ENCODE measurements at regions not wholly inside any gene's neighbourhood (a gene's known extent, or its start where the extent isn't known, plus 50 kb on each side); places are given as distances from the start of the nearest gene placed in this dataset.

DNA sequence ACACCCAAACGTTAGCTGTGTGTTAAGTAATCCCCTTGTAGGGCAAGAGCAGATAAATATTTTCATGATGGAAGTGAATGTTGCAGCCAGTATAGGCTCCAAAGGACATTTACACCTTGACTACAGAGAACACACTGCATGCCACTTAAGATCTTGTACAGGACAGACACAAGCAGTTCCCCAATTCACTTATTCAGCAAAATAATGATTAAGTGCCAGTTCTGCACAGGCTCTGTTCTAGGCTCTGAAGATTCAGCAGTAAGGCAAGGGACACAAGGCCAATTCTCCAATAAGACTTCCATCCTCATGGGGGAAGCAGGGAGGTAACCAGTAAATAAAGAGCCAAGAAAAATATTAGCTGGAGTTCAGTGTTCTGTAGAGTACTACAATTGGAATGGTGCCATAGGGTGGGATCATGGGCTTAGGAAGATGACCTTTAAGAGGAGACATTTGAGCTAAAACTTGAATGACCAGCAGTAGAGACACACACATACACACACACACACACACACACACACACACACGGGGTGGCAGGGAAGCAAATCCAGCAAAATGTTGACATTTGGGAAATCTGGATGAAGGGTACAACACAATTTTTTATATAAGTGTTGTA is 199.9 kb upstream of the JUN start:
- CTCF ChIA-PET = no interaction called here
- ATAC-seq = no peak
- DNase-seq = no peak
- no peaks in the 10 kb centered on the region for H3K9me3 Mint-ChIP-seq (ENCODE audit: low read depth)
- no peak overlapping the region for H3K27ac Mint-ChIP-seq
- no peaks in the 10 kb centered on the region for H3K36me3 Mint-ChIP-seq (ENCODE audit: low read depth)
- intact Hi-C loops (cut with DNase I, micrococcal nuclease) = no loop called here
- H3K4me1 Mint-ChIP-seq = peaks cover 18% of the 10 kb centered on the region
- H3K27me3 Mint-ChIP-seq = no peaks in the 10 kb centered on the region
- POLR2A ChIA-PET = no interaction called here
- no peak overlapping the region for H3K4me3 Mint-ChIP-seq

DNA sequence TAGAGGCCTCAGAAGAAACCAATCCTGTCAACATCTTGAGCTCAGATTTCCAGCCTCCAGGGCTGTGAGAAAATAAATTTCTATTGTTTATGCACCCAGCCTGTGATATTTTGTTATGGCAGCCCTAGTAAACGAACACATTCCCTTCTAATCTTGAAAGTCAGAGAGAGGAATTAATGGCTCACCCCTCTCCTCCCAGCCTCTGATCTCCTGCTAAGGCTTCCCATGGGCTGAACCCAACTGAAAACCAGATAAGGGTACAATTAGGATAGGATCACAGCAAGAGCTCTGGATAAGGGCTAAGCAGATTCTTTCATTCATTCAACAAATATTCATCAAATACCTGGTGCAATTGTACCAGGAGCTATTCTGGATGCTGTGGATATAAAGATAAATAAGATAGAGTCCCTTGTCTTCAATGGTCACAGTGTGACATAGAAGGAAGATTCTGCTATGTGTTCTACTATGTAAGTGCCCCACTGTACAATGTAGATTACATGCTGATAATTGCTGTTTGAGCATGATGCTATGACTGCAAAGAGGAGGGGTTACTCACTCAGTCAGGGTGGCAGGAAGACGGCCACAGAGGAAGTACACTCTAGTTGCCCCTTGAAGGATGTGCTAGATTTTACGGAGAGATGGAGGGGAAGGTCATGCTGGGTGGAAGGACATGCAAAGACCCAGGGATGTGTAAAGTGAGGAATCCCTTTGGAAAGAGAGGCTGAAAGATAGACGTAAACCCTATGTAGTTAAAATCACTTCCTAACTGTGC is 203.3 kb upstream of the JUN start:
- DNase-seq (no peak), ATAC-seq (peak; percentile 68)
- Mint-ChIP-seq H3K27me3 (no peaks in the 10 kb centered on the region), H3K27ac (no peak overlapping the region), H3K36me3 (ENCODE audit: low read depth) (no peaks in the 10 kb centered on the region), H3K4me3 (no peak overlapping the region), H3K9me3 (ENCODE audit: low read depth) (no peaks in the 10 kb centered on the region), H3K4me1 (peaks cover 7% of the 10 kb centered on the region)
- intact Hi-C loops (cut with DNase I, micrococcal nuclease) = no loop called here
- POLR2A ChIA-PET = interaction anchor here (0.6 kb wide), 1 partner anchor 28 kb away, joined by 3 read pairs; no protein-coding TSS in a partner anchor
- CTCF ChIA-PET = interaction anchor here (0.9 kb wide), 1 partner anchor 772 kb away, joined by 3 read pairs; no protein-coding TSS in a partner anchor

DNA sequence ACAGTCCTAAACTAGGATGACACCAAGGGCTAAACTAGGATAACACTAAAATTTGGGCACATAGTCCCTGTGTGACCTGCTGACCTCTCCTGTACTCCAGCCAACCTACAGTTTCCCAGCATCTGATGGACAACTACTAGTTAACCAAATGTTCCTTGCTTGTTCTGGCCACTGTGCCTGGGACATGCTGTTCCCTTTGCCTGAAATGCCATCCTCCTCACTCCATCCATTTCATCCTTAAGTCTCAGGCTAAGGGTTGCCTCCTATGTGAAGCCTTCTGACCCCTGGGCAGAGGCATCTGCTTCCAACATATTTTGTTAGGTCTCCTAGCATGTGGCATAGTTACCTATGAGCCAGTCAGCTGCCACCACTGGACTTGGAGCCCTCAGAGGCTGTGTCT is 204.9 kb upstream of the JUN start:
- no peaks in the 10 kb centered on the region for H3K9me3 Mint-ChIP-seq (ENCODE audit: low read depth)
- POLR2A ChIA-PET = no interaction called here
- H3K4me1 Mint-ChIP-seq = peaks cover 7% of the 10 kb centered on the region
- intact Hi-C loops (cut with DNase I, micrococcal nuclease) = no loop called here
- H3K27ac Mint-ChIP-seq = no peak overlapping the region
- H3K4me3 Mint-ChIP-seq = no peak overlapping the region
- DNase-seq (no peak), ATAC-seq (no peak)
- no peaks in the 10 kb centered on the region for H3K36me3 Mint-ChIP-seq (ENCODE audit: low read depth)
- CTCF ChIA-PET = no interaction called here
- H3K27me3 Mint-ChIP-seq = no peaks in the 10 kb centered on the region

DNA sequence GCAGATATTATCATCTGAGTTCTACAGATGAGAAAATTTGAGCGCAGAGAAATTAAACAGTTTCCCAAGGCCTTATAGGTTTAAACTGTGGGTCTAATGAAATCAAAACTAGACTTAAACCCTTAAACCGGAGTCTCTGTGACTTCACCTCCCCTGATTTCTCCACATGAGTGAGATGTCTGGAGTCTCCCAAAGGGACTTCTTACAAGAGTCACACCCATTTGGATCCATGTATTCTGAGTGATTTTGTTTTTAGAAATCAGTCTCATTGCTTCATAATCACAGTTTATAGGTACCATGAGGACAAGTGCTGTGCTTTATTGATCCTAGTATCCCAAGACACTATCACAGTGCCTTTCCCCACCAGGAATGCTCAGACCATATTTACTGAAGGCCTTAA is 206.0 kb upstream of the JUN start:
- DNase-seq (no peak), ATAC-seq (no peak)
- no peak overlapping the region for H3K4me3 Mint-ChIP-seq
- no peaks in the 10 kb centered on the region for H3K36me3 Mint-ChIP-seq (ENCODE audit: low read depth)
- ChIA-PET POLR2A (no interaction called here), CTCF (no interaction called here)
- H3K9me3 Mint-ChIP-seq (ENCODE audit: low read depth) = no peaks in the 10 kb centered on the region
- no peaks in the 10 kb centered on the region for H3K27me3 Mint-ChIP-seq
- no peak overlapping the region for H3K27ac Mint-ChIP-seq
- intact Hi-C loops (cut with DNase I, micrococcal nuclease) = no loop called here
- H3K4me1 Mint-ChIP-seq = peaks cover 7% of the 10 kb centered on the region

DNA sequence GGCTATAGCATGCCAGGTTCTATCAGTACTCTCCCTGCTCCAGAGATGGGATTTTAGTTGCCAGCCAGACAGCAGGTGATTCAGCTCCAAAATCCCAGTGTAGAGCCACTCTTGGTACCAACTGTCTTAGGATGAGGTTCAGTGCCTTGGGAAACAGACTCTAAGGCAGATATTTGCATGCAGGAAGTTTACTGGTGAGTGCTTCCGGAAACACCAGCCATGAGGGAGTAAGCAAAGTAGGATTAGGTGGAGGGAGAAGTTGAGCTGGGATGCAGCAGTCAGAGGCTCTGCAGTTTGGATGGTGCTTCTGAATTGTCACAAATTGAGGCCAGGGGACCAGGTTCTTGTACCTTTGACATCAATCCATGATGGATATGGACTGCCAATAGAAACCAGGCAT is 207.5 kb upstream of the JUN start:
- Mint-ChIP-seq H3K27ac (no peak overlapping the region), H3K9me3 (ENCODE audit: low read depth) (no peaks in the 10 kb centered on the region), H3K36me3 (ENCODE audit: low read depth) (no peaks in the 10 kb centered on the region), H3K4me1 (peaks cover 7% of the 10 kb centered on the region), H3K27me3 (no peaks in the 10 kb centered on the region), H3K4me3 (no peak overlapping the region)
- DNase-seq (no peak), ATAC-seq (no peak)
- CTCF ChIA-PET = interaction anchor here (0.8 kb wide), 1 partner anchor 23 kb away, joined by 3 read pairs; no protein-coding TSS in a partner anchor
- POLR2A ChIA-PET = no interaction called here
- intact Hi-C loops (cut with DNase I, micrococcal nuclease) = no loop called here

DNA sequence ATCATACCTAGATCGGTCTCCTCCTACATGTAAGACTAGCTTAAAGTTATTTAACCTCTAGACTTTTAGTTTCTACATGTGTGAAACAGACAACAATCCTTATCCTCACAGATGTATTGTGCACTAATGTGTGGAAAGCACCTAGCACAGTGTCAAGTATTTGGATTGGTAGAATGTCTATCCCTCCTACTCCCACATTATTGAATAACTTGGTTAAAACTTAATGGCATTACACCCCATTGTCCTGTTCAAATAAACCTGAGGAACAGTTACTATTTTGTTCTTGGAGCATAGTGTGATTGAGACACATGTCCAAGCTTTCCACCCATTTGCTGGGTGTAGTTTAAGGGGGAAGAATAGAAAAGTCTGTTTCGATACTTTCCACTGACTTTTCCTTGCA is 208.8 kb upstream of the JUN start:
- intact Hi-C loops (cut with DNase I, micrococcal nuclease) = no loop called here
- no peaks in the 10 kb centered on the region for H3K27me3 Mint-ChIP-seq
- POLR2A ChIA-PET = no interaction called here

DNA sequence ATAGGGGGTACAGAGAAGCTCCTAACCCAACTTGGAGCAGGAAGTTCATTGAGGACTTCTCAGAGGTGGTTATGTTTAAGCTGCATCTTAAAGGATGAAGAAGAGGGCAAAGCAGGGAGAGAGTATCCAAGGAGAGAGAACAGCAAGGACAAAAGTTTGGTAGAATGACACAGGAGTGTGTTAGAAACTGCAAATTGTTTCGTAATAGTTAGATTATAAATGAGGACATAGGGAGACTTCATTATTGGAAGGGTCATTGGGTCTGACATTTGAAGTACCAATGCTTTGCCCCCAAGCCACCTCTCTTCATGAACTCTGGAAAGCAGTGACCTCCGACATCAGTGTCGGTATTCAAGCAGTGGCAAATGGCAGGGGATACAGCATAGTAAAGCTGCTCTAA is 209.6 kb upstream of the JUN start:
- Mint-ChIP-seq H3K27me3 (no peaks in the 10 kb centered on the region), H3K9me3 (ENCODE audit: low read depth) (no peaks in the 10 kb centered on the region), H3K4me1 (peaks cover 3% of the 10 kb centered on the region), H3K4me3 (no peak overlapping the region), H3K36me3 (ENCODE audit: low read depth) (no peaks in the 10 kb centered on the region), H3K27ac (no peak overlapping the region)
- no peak for ATAC-seq
- POLR2A ChIA-PET = no interaction called here
- DNase-seq = no peak
- intact Hi-C loops (cut with DNase I, micrococcal nuclease) = no loop called here
- CTCF ChIA-PET = interaction anchor here (0.7 to 1.6 kb wide), 2 partner anchors 99 to 706 kb away, joined by 3 to 6 read pairs; no protein-coding TSS in a partner anchor

More for the DNA sequence above, 208.8 kb upstream of the JUN start:
- ATAC-seq (no peak), DNase-seq (no peak)
- CTCF ChIA-PET = interaction anchor here (0.8 to 1.6 kb wide), 2 partner anchors 9 to 707 kb away, joined by 3 to 6 read pairs; no protein-coding TSS in a partner anchor
- H3K4me1 Mint-ChIP-seq = peaks cover 5% of the 10 kb centered on the region
- no peak overlapping the region for H3K4me3 Mint-ChIP-seq
- no peak overlapping the region for H3K27ac Mint-ChIP-seq
- no peaks in the 10 kb centered on the region for H3K36me3 Mint-ChIP-seq (ENCODE audit: low read depth)
- H3K9me3 Mint-ChIP-seq (ENCODE audit: low read depth) = no peaks in the 10 kb centered on the region

DNA sequence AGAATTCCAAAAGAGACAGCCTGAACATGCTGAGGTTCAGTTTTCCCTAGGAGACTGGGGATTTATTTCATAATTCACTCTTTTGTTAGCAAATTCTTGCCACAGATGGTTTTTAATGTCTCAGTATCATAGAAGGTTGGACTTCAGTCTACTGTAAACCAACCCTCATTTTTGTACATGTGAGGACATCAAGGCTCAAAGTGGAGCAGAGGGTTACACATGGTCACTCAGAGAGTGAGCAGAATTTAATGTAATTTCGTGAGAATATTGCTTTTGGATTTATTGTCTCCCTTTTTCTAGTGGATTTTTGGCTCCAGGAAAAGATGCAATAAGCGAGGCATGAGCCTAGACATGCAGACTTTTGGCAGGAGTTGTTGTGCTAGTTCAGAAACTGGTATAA is 210.8 kb upstream of the JUN start:
- DNase-seq (no peak), ATAC-seq (no peak)
- peaks cover 3% of the 10 kb centered on the region for H3K4me1 Mint-ChIP-seq
- intact Hi-C loops (cut with DNase I, micrococcal nuclease) = no loop called here
- ChIA-PET CTCF (no interaction called here), POLR2A (no interaction called here)
- H3K27me3 Mint-ChIP-seq = no peaks in the 10 kb centered on the region
- no peaks in the 10 kb centered on the region for H3K36me3 Mint-ChIP-seq (ENCODE audit: low read depth)
- H3K27ac Mint-ChIP-seq = no peak overlapping the region
- no peaks in the 10 kb centered on the region for H3K9me3 Mint-ChIP-seq (ENCODE audit: low read depth)
- H3K4me3 Mint-ChIP-seq = no peak overlapping the region

DNA sequence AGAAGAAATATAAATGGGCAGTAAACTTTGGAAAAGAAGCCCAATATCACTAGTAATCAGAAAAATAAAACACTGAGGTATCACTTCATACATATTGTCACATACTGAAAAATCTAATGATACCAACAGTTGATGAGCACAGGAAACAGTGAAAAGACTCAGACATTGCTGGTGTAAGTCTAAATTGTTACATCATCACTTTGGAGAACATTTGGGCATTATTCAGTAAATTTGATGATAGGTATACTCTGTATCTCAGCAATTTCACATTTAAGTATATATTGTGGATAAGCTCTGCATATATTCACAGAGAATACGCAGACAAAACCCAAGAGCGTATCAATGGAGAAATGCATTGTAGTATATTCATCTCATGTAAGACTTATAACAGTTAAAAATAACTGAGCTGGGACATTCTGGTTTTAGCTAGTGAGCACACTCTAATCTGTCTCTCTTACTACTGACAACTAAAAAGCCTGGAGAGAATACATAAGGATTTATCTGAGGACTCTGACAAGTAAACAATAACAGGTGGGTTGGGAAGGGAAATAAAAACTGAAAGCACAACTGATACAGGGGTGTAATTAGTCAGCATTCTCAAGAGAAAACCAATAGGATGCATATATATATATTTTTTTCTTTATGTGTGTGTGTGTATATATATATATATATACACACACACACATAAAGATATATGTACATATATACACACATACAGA is 212.7 kb upstream of the JUN start:
- DNase-seq = no peak
- ChIA-PET CTCF (interaction anchor here (0.6 kb wide), 1 partner anchor 29 kb away, joined by 3 read pairs; no protein-coding TSS in a partner anchor), POLR2A (no interaction called here)
- H3K4me1 Mint-ChIP-seq = peaks cover 3% of the 10 kb centered on the region
- H3K27ac Mint-ChIP-seq = no peak overlapping the region
- no peak for ATAC-seq
- intact Hi-C loops (cut with DNase I, micrococcal nuclease) = no loop called here
- no peaks in the 10 kb centered on the region for H3K36me3 Mint-ChIP-seq (ENCODE audit: low read depth)
- no peaks in the 10 kb centered on the region for H3K27me3 Mint-ChIP-seq
- no peak overlapping the region for H3K4me3 Mint-ChIP-seq
- H3K9me3 Mint-ChIP-seq (ENCODE audit: low read depth) = no peaks in the 10 kb centered on the region

DNA sequence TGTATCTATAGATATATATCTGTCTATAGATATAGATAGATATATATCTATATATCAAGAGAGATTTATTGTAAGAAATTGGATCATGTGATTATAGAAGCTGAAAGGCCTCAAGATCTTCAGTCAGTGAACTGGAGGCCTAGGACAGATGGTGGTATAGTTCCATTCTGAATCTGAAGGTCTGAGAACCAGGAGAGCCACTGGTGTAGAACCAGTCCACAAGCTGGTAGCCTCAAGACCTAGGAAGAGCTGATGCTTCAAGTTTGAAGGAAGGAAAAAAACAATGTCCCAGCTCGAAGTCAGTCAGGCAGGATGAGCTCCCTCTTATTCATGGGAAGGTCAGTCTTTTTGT is 213.2 kb upstream of the JUN start:
- Mint-ChIP-seq H3K4me3 (no peak overlapping the region), H3K36me3 (ENCODE audit: low read depth) (no peaks in the 10 kb centered on the region), H3K4me1 (peaks cover 3% of the 10 kb centered on the region), H3K9me3 (ENCODE audit: low read depth) (no peaks in the 10 kb centered on the region), H3K27me3 (no peaks in the 10 kb centered on the region), H3K27ac (no peak overlapping the region)
- no peak for ATAC-seq
- no peak for DNase-seq
- CTCF ChIA-PET = no interaction called here
- POLR2A ChIA-PET = no interaction called here
- intact Hi-C loops (cut with DNase I, micrococcal nuclease) = no loop called here

DNA sequence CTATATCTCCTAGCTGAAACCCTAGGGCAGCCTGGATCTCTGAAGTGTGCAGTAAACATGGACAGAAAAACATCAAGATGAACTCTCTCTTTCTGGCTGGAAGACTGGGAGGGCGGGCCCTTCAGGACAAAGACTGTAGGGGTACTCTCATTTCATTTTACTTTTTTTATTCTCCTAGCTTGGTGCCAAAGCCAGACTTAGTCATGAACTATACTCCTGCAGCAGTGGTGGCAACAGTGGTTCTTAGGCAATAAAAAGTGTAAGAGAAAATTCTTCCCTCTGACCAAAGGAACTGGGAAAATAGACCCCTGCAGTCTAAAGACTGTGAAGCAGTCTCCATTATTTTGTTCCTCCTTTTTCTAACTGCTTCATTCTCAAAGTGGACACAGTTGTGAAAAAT is 213.8 kb upstream of the JUN start:
- intact Hi-C loops (cut with DNase I, micrococcal nuclease) = no loop called here
- no peaks in the 10 kb centered on the region for H3K36me3 Mint-ChIP-seq (ENCODE audit: low read depth)
- H3K4me3 Mint-ChIP-seq = no peak overlapping the region
- CTCF ChIA-PET = interaction anchor here (1.3 kb wide), 1 partner anchor 79 kb away, joined by 3 read pairs; no protein-coding TSS in a partner anchor
- H3K27ac Mint-ChIP-seq = no peak overlapping the region
- no peaks in the 10 kb centered on the region for H3K27me3 Mint-ChIP-seq
- peaks cover 3% of the 10 kb centered on the region for H3K4me1 Mint-ChIP-seq
- DNase-seq (no peak), ATAC-seq (no peak)
- H3K9me3 Mint-ChIP-seq (ENCODE audit: low read depth) = no peaks in the 10 kb centered on the region
- POLR2A ChIA-PET = no interaction called here

DNA sequence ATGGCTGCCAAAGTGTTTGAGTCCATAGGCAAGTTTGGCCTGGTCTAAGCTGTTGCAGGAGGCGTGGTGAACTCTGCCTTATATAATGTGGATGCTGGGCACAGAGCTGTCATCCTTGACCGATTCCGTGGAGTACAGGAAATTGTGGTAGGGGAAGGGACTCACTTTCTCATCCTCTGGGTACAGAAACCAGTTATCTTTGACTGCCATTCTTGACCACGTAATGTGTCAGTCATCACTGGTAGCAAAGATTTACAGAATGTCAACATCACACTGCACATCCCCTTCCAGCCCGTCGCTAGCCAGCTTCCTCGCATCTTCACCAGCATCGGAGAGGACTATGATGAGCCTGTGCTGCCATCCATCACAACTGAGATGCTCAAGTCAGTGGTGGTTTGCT is 215.8 kb upstream of the JUN start:
- intact Hi-C loops (cut with DNase I, micrococcal nuclease) = no loop called here
- Mint-ChIP-seq H3K4me3 (no peak overlapping the region), H3K9me3 (ENCODE audit: low read depth) (no peaks in the 10 kb centered on the region), H3K36me3 (ENCODE audit: low read depth) (no peaks in the 10 kb centered on the region), H3K27ac (no peak overlapping the region), H3K4me1 (peaks cover 4% of the 10 kb centered on the region), H3K27me3 (no peaks in the 10 kb centered on the region)
- ChIA-PET POLR2A (no interaction called here), CTCF (no interaction called here)
- no peak for ATAC-seq
- DNase-seq = no peak

All from activated CD4-positive, alpha-beta T cell treated with anti-CD3 and anti-CD28 coated beads for 36 hours (primary cell).